Ishikawa (cell line): ENCODE measurements at regions not wholly inside any gene's neighbourhood (a gene's known extent, or its start where the extent isn't known, plus 50 kb on each side); places are given as distances from the start of the nearest gene placed in this dataset.

Experiments
- CEBPB ChIP-seq: IDR thresholded peaks from 2 replicates; pipeline ENCODE4 v1.6.1; 2012
- CREB1 ChIP-seq: IDR thresholded peaks from 2 replicates; pipeline ENCODE4 v1.6.1; 2012; ENCODE audit warnings: low read depth
- EGR1 ChIP-seq: IDR thresholded peaks from 2 replicates; pipeline ENCODE4 v1.6.1; 2012
- EP300 ChIP-seq: IDR thresholded peaks from 2 replicates; pipeline ENCODE4 v1.6.1; 2012; ENCODE audit warnings: borderline replicate concordance
- FOXM1 ChIP-seq: IDR thresholded peaks from 2 replicates; pipeline ENCODE4 v1.6.1; 2012; ENCODE audit warnings: low read depth, borderline replicate concordance
- NFIC ChIP-seq: IDR thresholded peaks from 2 replicates; pipeline ENCODE4 v1.6.1; 2012
- RAD21 ChIP-seq: IDR thresholded peaks from 2 replicates; pipeline ENCODE4 v1.6.1; 2012; ENCODE audit warnings: low read depth
- TAF1 ChIP-seq: IDR thresholded peaks from 2 replicates; pipeline ENCODE4 v1.6.1; 2012; ENCODE audit warnings: low read depth, mild to moderate bottlenecking
- TCF12 ChIP-seq: IDR thresholded peaks from 2 replicates; pipeline ENCODE4 v1.6.1; 2012; ENCODE audit warnings: low read depth
- TEAD4 ChIP-seq: IDR thresholded peaks from 2 replicates; pipeline ENCODE4 v1.6.1; 2012
- USF1 ChIP-seq: IDR thresholded peaks from 2 replicates; pipeline ENCODE4 v1.6.1; 2012
- YY1 ChIP-seq: IDR thresholded peaks from 2 replicates; pipeline ENCODE4 v1.6.1; 2012; ENCODE audit warnings: low read depth
- ZBTB7A ChIP-seq: IDR thresholded peaks from 2 replicates; pipeline ENCODE4 v1.6.1; 2012; ENCODE audit warnings: low read depth
- TF ChIP-seq, protein P1 (sequence below): IDR thresholded peaks from 2 replicates; pipeline ENCODE4 v1.6.1; 2012; ENCODE audit warnings: low read depth, mild to moderate bottlenecking
- TF ChIP-seq, protein P2 (sequence below): IDR thresholded peaks from 2 replicates; pipeline ENCODE4 v1.6.1; 2012

- TF ChIP-seq RAD21: no peak
- TF ChIP-seq ZBTB7A: no peak
- TF ChIP-seq TCF12: no peak
- TF ChIP-seq CREB1: no peak
- TF ChIP-seq FOXM1: no peak
- TF ChIP-seq TAF1: no peak
- no peak for TF ChIP-seq EGR1
- TF ChIP-seq YY1: no peak
- TF ChIP-seq, protein P1, sequence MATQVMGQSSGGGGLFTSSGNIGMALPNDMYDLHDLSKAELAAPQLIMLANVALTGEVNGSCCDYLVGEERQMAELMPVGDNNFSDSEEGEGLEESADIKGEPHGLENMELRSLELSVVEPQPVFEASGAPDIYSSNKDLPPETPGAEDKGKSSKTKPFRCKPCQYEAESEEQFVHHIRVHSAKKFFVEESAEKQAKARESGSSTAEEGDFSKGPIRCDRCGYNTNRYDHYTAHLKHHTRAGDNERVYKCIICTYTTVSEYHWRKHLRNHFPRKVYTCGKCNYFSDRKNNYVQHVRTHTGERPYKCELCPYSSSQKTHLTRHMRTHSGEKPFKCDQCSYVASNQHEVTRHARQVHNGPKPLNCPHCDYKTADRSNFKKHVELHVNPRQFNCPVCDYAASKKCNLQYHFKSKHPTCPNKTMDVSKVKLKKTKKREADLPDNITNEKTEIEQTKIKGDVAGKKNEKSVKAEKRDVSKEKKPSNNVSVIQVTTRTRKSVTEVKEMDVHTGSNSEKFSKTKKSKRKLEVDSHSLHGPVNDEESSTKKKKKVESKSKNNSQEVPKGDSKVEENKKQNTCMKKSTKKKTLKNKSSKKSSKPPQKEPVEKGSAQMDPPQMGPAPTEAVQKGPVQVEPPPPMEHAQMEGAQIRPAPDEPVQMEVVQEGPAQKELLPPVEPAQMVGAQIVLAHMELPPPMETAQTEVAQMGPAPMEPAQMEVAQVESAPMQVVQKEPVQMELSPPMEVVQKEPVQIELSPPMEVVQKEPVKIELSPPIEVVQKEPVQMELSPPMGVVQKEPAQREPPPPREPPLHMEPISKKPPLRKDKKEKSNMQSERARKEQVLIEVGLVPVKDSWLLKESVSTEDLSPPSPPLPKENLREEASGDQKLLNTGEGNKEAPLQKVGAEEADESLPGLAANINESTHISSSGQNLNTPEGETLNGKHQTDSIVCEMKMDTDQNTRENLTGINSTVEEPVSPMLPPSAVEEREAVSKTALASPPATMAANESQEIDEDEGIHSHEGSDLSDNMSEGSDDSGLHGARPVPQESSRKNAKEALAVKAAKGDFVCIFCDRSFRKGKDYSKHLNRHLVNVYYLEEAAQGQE: no peak
- TF ChIP-seq NFIC: no peak
- TF ChIP-seq USF1: no peak
Observed at GRCh38 chr2:58634653-58635370, 393.7 kb upstream of the FANCL start.

DNA sequence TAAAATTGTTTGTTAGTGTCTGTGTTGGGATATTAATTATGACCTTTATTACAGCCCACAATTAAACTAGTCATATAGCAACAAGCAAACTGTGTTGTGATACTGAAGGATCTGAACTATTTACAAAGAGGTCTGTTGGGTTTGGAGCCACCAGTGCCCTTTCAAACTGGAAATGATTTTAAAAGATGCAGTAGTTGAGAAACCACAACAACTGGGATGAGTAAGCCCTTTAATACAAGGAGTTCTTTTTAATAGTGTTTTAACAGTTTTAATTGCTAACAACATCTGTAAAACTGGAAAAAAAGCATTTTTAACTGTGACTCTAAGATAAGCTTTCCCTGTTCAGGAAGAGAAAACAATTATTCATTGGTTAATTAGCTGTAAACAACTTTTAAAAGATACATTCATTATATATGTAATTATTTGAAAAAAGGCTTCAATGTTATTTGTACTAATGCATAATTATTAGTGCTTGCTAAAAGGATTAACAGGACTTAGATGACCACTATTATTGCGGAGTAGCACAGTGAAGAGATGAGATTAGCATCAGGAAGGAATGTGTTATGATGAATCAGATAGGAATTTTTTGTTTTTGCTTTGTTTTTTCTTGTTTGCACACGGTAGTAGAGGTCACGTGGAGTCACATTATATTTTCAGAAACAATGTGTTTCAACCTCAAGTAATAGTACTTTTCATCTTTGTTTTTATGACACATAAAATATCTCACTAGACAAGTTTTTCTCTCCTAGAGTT is 392.7 kb upstream of the FANCL start:
- peak; percentile 33; the same call in 1 of the 2 replicates for TF ChIP-seq USF1
- TF ChIP-seq CREB1: no peak

DNA sequence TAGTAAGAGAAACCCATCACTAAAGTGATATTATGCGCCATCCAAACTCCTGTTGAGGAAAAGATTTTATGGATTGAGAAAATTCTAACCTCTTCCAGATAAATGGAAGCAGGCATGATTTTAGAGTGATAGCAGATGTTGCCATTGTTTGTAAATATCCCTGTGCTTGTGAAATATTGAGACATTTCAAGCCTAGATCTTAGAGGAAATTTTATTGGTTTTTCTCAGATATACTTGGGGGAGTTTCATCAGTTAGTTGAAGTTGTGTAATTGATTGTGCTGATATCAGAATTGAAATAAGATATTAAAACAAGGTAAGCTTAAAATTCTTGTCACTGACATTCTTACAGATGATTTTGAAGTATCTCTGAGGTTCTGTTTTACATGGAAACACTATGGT is 390.9 kb upstream of the FANCL start:
- no peak for TF ChIP-seq TEAD4
- TF ChIP-seq CREB1: no peak
- TF ChIP-seq, protein P1: no peak
- no peak for TF ChIP-seq EGR1
- TF ChIP-seq NFIC: no peak
- TF ChIP-seq ZBTB7A: no peak
- TF ChIP-seq FOXM1: no peak
- no peak for TF ChIP-seq RAD21
- no peak for TF ChIP-seq TCF12
- TF ChIP-seq, protein P2, sequence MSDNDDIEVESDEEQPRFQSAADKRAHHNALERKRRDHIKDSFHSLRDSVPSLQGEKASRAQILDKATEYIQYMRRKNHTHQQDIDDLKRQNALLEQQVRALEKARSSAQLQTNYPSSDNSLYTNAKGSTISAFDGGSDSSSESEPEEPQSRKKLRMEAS: no peak
- no peak for TF ChIP-seq TAF1
- no peak for TF ChIP-seq CEBPB
- TF ChIP-seq EP300: no peak
- no peak for TF ChIP-seq USF1
- no peak for TF ChIP-seq YY1

DNA sequence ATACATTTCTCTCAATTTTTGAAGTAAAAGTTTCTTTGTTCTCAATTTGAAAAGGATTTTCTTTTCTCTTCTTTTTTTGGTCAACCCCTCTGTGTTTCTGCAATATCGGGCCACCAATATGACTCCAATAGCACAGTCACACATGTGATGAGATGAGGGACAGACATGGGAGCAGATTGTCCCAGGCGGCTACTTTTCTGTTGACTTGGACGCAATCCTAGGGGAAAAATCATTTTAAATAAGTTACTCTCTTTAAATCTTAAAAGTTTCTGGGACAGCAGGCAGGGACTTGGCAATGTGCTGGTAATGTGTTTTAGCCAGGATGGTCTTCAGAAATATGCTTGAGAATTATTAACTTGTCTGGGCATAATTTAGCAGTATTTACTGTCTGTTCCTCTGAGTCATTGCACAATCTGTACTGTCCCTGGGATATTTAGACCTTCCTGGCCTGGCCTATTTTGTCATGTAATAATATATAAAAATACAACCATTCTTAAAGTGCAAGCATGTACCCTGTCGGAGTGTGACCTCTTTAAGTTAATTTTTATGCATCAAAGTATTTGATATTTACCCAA is 388.5 kb upstream of the FANCL start:
- TF ChIP-seq, protein P1: no peak
- TF ChIP-seq RAD21: no peak
- TF ChIP-seq, protein P2: no peak
- TF ChIP-seq TEAD4: no peak
- TF ChIP-seq NFIC: no peak
- TF ChIP-seq YY1: no peak
- no peak for TF ChIP-seq ZBTB7A
- TF ChIP-seq TAF1: no peak
- TF ChIP-seq FOXM1: no peak
- TF ChIP-seq USF1: no peak
- TF ChIP-seq CEBPB: no peak
- TF ChIP-seq CREB1: no peak
- no peak for TF ChIP-seq EP300
